HG03196 (cell line): ENCODE measurements at regions not wholly inside any gene's neighbourhood (a gene's known extent, or its start where the extent isn't known, plus 50 kb on each side); places are given as distances from the start of the nearest gene placed in this dataset.
"Not testable (repeated sequence)": the region's sequence is repeated elsewhere in the genome, so short reads cannot be mapped to it uniquely, and the experiment has no call there.

ENCODE experiments used
- ATAC-seq: cut with Tn5 transposase; IDR thresholded peaks from one replicate; pipeline ENCODE4 v1.9.1; 2021; ENCODE audit not compliant: unreplicated experiment

- ATAC-seq, result not testable (repeated sequence)
These were observed 1430.6 kb downstream of the CDH8 start for GRCh38 chr16:60605652-60606051.

- no peak for ATAC-seq
These were observed 1431.1 kb downstream of the CDH8 start for GRCh38 chr16:60605176-60605575.

GRCh38 chr16:60586493-60586892, 1449.7 kb downstream of the CDH8 start:
- no peak for ATAC-seq

GRCh38 chr16:60582528-60582927, 1453.7 kb downstream of the CDH8 start:
- no peak for ATAC-seq

GRCh38 chr16:60566901-60567300, 1469.3 kb downstream of the CDH8 start:
- no peak for ATAC-seq

GRCh38 chr16:60564588-60564987, 1471.7 kb downstream of the CDH8 start:
- ATAC-seq, result no peak

- no peak for ATAC-seq
These were observed 1473.1 kb downstream of the CDH8 start for GRCh38 chr16:60563166-60563565.

GRCh38 chr16:60558936-60559335, 1477.3 kb downstream of the CDH8 start:
- no peak for ATAC-seq

- no peak for ATAC-seq
These were observed 1483.0 kb downstream of the CDH8 start for GRCh38 chr16:60553090-60553757.

GRCh38 chr16:60541535-60541934, 1494.7 kb downstream of the CDH8 start:
- no peak for ATAC-seq

- ATAC-seq, result no peak
These were observed 1525.3 kb downstream of the CDH8 start for GRCh38 chr16:60510941-60511340.

GRCh38 chr16:60510208-60510607, 1526.0 kb downstream of the CDH8 start:
- no peak for ATAC-seq

GRCh38 chr16:60491273-60491672, 1545.0 kb downstream of the CDH8 start:
- ATAC-seq, result no peak

- ATAC-seq, result no peak
These were observed 1550.3 kb downstream of the CDH8 start for GRCh38 chr16:60485872-60486489.

GRCh38 chr16:60484901-60485300, 1551.3 kb downstream of the CDH8 start:
- no peak for ATAC-seq

- ATAC-seq, result no peak
These were observed 1554.6 kb downstream of the CDH8 start for GRCh38 chr16:60481591-60481990.

GRCh38 chr16:60478810-60479209, 1557.4 kb downstream of the CDH8 start:
- no peak for ATAC-seq

- no peak for ATAC-seq
These were observed 1572.3 kb downstream of the CDH8 start for GRCh38 chr16:60463986-60464385.

- no peak for ATAC-seq
These were observed 1576.8 kb downstream of the CDH8 start for GRCh38 chr16:60459463-60459862.

GRCh38 chr16:60458255-60458654, 1578.0 kb downstream of the CDH8 start:
- ATAC-seq, result no peak

GRCh38 chr16:60452646-60453045, 1583.6 kb downstream of the CDH8 start:
- ATAC-seq, result no peak

- ATAC-seq, result no peak
These were observed 1597.3 kb downstream of the CDH8 start for GRCh38 chr16:60438894-60439293.

GRCh38 chr16:60432472-60432871, 1603.8 kb downstream of the CDH8 start:
- ATAC-seq, result no peak
